ENCODE measurements at regions not wholly inside any gene's neighbourhood (a gene's known extent, or its start where the extent isn't known, plus 50 kb on each side); places are given as distances from the start of the nearest gene placed in this dataset.

- TF ChIP-seq, protein P1, sequence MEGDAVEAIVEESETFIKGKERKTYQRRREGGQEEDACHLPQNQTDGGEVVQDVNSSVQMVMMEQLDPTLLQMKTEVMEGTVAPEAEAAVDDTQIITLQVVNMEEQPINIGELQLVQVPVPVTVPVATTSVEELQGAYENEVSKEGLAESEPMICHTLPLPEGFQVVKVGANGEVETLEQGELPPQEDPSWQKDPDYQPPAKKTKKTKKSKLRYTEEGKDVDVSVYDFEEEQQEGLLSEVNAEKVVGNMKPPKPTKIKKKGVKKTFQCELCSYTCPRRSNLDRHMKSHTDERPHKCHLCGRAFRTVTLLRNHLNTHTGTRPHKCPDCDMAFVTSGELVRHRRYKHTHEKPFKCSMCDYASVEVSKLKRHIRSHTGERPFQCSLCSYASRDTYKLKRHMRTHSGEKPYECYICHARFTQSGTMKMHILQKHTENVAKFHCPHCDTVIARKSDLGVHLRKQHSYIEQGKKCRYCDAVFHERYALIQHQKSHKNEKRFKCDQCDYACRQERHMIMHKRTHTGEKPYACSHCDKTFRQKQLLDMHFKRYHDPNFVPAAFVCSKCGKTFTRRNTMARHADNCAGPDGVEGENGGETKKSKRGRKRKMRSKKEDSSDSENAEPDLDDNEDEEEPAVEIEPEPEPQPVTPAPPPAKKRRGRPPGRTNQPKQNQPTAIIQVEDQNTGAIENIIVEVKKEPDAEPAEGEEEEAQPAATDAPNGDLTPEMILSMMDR (IDR thresholded peaks at IDR 0.05) = no peak
- TF ChIP-seq POLR2A (IDR thresholded peaks at IDR 0.05) = no peak
Observed at GRCh38 chr16:50974438-50975036, 176.5 kb downstream of the SALL1 start.
